ENCODE measurements at regions not wholly inside any gene's neighbourhood (a gene's known extent, or its start where the extent isn't known, plus 50 kb on each side); places are given as distances from the start of the nearest gene placed in this dataset.
"Not testable (repeated sequence)": the region's sequence is repeated elsewhere in the genome, so short reads cannot be mapped to it uniquely, and the experiment has no call there.

- no peak for DNase-seq
- no peaks in the 10 kb centered on the region for H3K36me3 ChIP-seq
- H3K9me3 ChIP-seq = no peaks in the 10 kb centered on the region
- H3K27me3 ChIP-seq = no peaks in the 10 kb centered on the region
- no peak overlapping the region for H3K4me3 ChIP-seq (replicated peaks in 1 of 3)
- TF ChIP-seq POLR2A (IDR thresholded peaks at IDR 0.05) (no peak), CTCF (IDR thresholded peaks at IDR 0.05) (no peak)
- H3K4me1 ChIP-seq = no peaks in the 10 kb centered on the region
- intact Hi-C loops (cut with DNase I) = no loop called here
- H3K27ac ChIP-seq = no peak overlapping the region
- 91 to 92% methylated on average over 6 of the region's 6 CpGs for WGBS, 2 donors
These were observed 336.4 kb downstream of the SI start for GRCh38 chr3:164741869-164742268.

DNA sequence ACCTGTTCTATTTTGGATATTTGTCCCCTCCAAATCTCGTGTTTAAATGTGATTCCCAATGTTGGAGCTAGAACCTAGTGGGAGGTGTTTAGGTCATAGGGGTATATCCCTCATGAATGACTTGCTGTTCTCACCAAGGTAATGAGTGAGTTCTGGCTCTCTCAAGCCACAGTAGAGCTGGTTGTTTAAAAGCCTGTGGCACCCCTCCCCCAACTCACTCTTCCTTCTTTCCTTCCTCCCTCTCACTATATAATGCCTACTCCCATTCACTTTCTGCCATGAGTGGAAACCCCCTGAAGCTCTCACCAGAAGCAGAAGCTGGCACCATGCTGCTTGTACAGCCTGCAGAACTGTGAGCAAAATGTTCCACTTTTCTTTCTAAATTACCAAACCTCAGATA lies 341.1 kb downstream of the SI start:
- Histone ChIP-seq H3K36me3 (no peaks in the 10 kb centered on the region), H3K4me3 (replicated peaks in 1 of 3) (no peak overlapping the region), H3K9me3 (no peaks in the 10 kb centered on the region), H3K4me1 (no peaks in the 10 kb centered on the region), H3K27ac (no peak overlapping the region), H3K27me3 (no peaks in the 10 kb centered on the region)
- WGBS, 2 donors = 63 to 70% methylated on average over 1 of the region's 1 CpG
- no peak for DNase-seq
- intact Hi-C loops (cut with DNase I) = no loop called here
- TF ChIP-seq POLR2A (IDR thresholded peaks at IDR 0.05) (no peak), CTCF (IDR thresholded peaks at IDR 0.05) (no peak)

- Histone ChIP-seq H3K27ac (no peak overlapping the region), H3K36me3 (no peaks in the 10 kb centered on the region), H3K4me3 (replicated peaks in 1 of 3) (no peak overlapping the region), H3K27me3 (no peaks in the 10 kb centered on the region), H3K4me1 (no peaks in the 10 kb centered on the region), H3K9me3 (no peaks in the 10 kb centered on the region)
- no peak for DNase-seq
- TF ChIP-seq POLR2A (IDR thresholded peaks at IDR 0.05) (no peak), CTCF (IDR thresholded peaks at IDR 0.05) (no peak)
- intact Hi-C loops (cut with DNase I) = no loop called here
- 91 to 96% methylated on average over 1 of the region's 1 CpG for WGBS, 2 donors
These were observed 346.1 kb downstream of the SI start for GRCh38 chr3:164732166-164732565.

- intact Hi-C loops (cut with DNase I) = no loop called here
- 35% methylated on average over 6 of the region's 6 CpGs for WGBS, 2 donors
These were observed 347.4 kb downstream of the SI start for GRCh38 chr3:164730815-164731360.

GRCh38 chr3:164723396-164723795 lies 354.9 kb downstream of the SI start:
- Histone ChIP-seq H3K27me3 (no peaks in the 10 kb centered on the region), H3K9me3 (no peaks in the 10 kb centered on the region), H3K4me1 (no peaks in the 10 kb centered on the region), H3K36me3 (no peaks in the 10 kb centered on the region), H3K27ac (no peak overlapping the region), H3K4me3 (replicated peaks in 1 of 3) (no peak overlapping the region)
- DNase-seq = no peak
- TF ChIP-seq POLR2A (IDR thresholded peaks at IDR 0.05) = no peak
- TF ChIP-seq CTCF (IDR thresholded peaks at IDR 0.05) = no peak
- whole genome bisulfite sequencing, 2 donors = 49 to 56% methylated on average over 4 of the region's 4 CpGs
- intact Hi-C loops (cut with DNase I) = no loop called here

More at GRCh38 chr3:164730815-164731360, 347.4 kb downstream of the SI start:
- TF ChIP-seq POLR2A (IDR thresholded peaks at IDR 0.05) (no peak), CTCF (IDR thresholded peaks at IDR 0.05) (no peak)
- H3K27ac ChIP-seq = no peak overlapping the region
- no peaks in the 10 kb centered on the region for H3K27me3 ChIP-seq
- no peak overlapping the region for H3K4me3 ChIP-seq (replicated peaks in 1 of 3)
- no peaks in the 10 kb centered on the region for H3K36me3 ChIP-seq
- no peaks in the 10 kb centered on the region for H3K9me3 ChIP-seq
- no peaks in the 10 kb centered on the region for H3K4me1 ChIP-seq
- DNase-seq = no peak

DNA sequence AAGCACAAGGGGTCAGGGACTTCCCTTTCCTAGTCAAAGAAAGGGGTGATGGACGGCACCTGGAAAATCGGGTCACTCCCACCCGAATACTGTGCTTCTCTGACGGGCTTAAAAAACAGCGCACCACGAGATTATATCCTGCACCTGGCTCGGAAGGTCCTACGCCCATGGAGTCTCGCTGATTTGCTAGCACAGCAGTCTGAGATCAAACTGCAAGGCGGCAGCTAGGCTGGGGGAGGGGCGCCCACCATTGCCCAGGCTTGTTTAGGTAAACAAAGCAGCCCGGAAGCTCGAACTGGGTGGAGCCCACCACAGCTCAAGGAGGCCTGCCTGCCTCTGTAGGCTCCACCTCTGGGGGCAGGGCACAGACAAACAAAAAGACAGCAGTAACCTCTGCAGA lies 375.5 kb downstream of the SI start:
- H3K4me3 ChIP-seq (replicated peaks in 1 of 3); H3K27ac ChIP-seq; H3K4me1 ChIP-seq; H3K36me3 ChIP-seq; intact Hi-C loops (cut with DNase I); H3K27me3 ChIP-seq; DNase-seq; H3K9me3 ChIP-seq: not testable (repeated sequence)
- WGBS, 2 donors = 90% methylated on average over 11 of the region's 13 CpGs; no CpG with 5 or more reads in 1 of the 2 donors
